Heart right ventricle (tissue), 16 donors: ENCODE measurements at regions not wholly inside any gene's neighbourhood (a gene's known extent, or its start where the extent isn't known, plus 50 kb on each side); places are given as distances from the start of the nearest gene placed in this dataset.

ENCODE experiments used
- ATAC-seq, 8 donors: fragments of 200-7000 bp; cut with Tn5 transposase; one replicate each; pipeline ENCODE4 v1.9.1; 2020; ENCODE audit warnings: mild to moderate bottlenecking in 8 of 8, moderate library complexity in 8 of 8, moderate number of reproducible peaks in 1 of 8
- DNase-seq, 2 donors: peaks; one replicate each; pipeline ENCODE4 v3.0.0-alpha.2; 2020
- H3K27ac ChIP-seq, 10 donors: fragments of 200-600 bp; sonication (generic) in 2 of 10; one replicate each; pipeline versions ENCODE4 v1.5.0 to v1.8.0; 2020 to 2022; ENCODE audit warnings: mild to moderate bottlenecking in 3 of 10
- H3K27me3 ChIP-seq, 7 donors: fragments of 200-600 bp; one replicate each; pipeline ENCODE4 v1.8.0; 2021 to 2022; ENCODE audit warnings: mild to moderate bottlenecking in 2 of 7
- H3K36me3 ChIP-seq, 9 donors: fragments of 200-600 bp; sonication (generic) in 1 of 9; one replicate each; pipeline versions ENCODE4 v1.5.0 to v1.8.0; 2020 to 2022; ENCODE audit warnings: mild to moderate bottlenecking in 2 of 9
- H3K4me1 ChIP-seq, 9 donors: fragments of 200-600 bp; sonication (generic) in 1 of 9; one replicate each; pipeline versions ENCODE4 v1.5.0 to v1.8.0; 2020 to 2022; ENCODE audit warnings: mild to moderate bottlenecking in 4 of 9
- H3K4me3 ChIP-seq, 10 donors: fragments of 200-600 bp; sonication (generic) in 2 of 10; one replicate each; pipeline versions ENCODE4 v1.5.0 to v1.8.0; 2020 to 2022; ENCODE audit warnings: mild to moderate bottlenecking in 7 of 10, moderate library complexity in 2 of 10
- H3K9me3 ChIP-seq, 11 donors: fragments of 200-600 bp in 10 of 11; sonication (generic) in 2 of 11; one replicate each; pipeline versions ENCODE4 v1.5.0 to v1.8.0; 2013 to 2022; ENCODE audit warnings: mild to moderate bottlenecking in 2 of 11, control low read depth in 1 of 11, moderate library complexity in 1 of 11
- whole genome bisulfite sequencing, 2 donors: extraction: QIAGEN DNeasy Blood & Tissue Kit; methylation state at CpG; one replicate each; pipeline ENCODE4 v1.1.7; 2013; ENCODE audit warnings: inconsistent platforms in 1 of 2; 5-methylcytosine and 5-hydroxymethylcytosine counted together
- intact Hi-C, 10 donors: fragments of 100-400 bp; cut with DNase I; formaldehyde crosslinking; loops; one replicate each; pipeline versions ENCODE4 v1.11.1 to v1.14.2; 2022
- TF ChIP-seq, protein P1 (sequence below), 9 donors: fragments of 200-600 bp; sonication (generic) in 2 of 9; IDR thresholded peaks; one replicate each; pipeline versions ENCODE4 v1.5.0 to v1.8.0; 2021 to 2022; ENCODE audit warnings: antibody characterized with exemption in 9 of 9, mild to moderate bottlenecking in 5 of 9, moderate library complexity in 1 of 9
- donor health status: Arrhythmogenic right ventricular cardiomyopathy.
- donor health status: ischemic (EF 13 %, LVEDD 7.1; RV severe dilation, severe dysfunction).
- donor health status: healthy with polysubstance abuse.
- donor health status: DM: no; HTN: yes; CAD: no.
- donor health status: DM: no; HTN: no; CAD: no.
- donor health status: ischemic (EF 25% LVEDD 6.9; RV normal size, moderate dysfunction).
- donor health status: ischemic (EF 25% LVEDD 5.7; RV mildly dilated, moderate dysfunction).
- donor health status: healthy.
- donor health status: DM: yes; HTN: yes; CAD: no.
- donor health status: Ischemic cardiomyopathy.
- donor health status: ischemic (EF 35%, LVEDD 5.7; RV mildly dilated, moderate dysfunction).
- donor health status: nonischemic (EF 11% LVEDD 7.7; RV severe dilation, severe dysfunction).
- donor health status: DM: yes; HTN: yes; CAD: no.
- donor health status: PGD.
- donor health status: ischemic (EF 29% LVEDD 5.4; RV normal size, mild dysfunction).
- donor health status: nonischemic (EF 23%, LVEDD 6.1; RV moderate dilation, normal function).

DNA sequence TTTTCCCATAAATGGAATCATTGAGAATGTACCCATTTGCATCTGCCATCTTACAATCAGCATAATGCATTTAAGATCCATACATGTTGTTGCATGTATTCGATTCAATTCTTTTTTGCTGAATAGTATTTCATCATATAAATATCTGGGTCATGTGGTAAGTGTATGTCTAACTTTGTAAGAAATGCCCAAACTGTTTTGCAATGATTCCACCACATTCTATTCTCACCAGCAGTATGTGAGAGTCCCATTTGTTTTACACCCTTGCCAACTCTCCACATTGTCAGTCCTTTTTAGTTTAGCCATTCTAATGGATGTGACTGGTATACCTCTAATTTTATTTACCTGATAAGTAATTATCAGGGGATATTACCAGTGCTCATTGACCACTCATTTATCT is 115.8 kb upstream of the PBX1 start:
- Histone ChIP-seq H3K36me3 (no peaks in the 10 kb centered on the region), H3K27me3 (no peaks in the 10 kb centered on the region), H3K4me1 (peaks cover 0 to 20% (median 3%) of the 10 kb centered on the region in 9 donors), H3K4me3 (no peak overlapping the region), H3K9me3 (no peaks in the 10 kb centered on the region), H3K27ac (no peak overlapping the region)
- intact Hi-C loops = loop anchor here in 7 of 10 donors (5.0 to 10.0 kb wide), 8 partner anchors 112 to 472 kb away; partner anchors contain the start of gene PBX1 (in 1 of the 7)
- ATAC-seq = no peak
- DNase-seq = no peak
- TF ChIP-seq, protein P1, sequence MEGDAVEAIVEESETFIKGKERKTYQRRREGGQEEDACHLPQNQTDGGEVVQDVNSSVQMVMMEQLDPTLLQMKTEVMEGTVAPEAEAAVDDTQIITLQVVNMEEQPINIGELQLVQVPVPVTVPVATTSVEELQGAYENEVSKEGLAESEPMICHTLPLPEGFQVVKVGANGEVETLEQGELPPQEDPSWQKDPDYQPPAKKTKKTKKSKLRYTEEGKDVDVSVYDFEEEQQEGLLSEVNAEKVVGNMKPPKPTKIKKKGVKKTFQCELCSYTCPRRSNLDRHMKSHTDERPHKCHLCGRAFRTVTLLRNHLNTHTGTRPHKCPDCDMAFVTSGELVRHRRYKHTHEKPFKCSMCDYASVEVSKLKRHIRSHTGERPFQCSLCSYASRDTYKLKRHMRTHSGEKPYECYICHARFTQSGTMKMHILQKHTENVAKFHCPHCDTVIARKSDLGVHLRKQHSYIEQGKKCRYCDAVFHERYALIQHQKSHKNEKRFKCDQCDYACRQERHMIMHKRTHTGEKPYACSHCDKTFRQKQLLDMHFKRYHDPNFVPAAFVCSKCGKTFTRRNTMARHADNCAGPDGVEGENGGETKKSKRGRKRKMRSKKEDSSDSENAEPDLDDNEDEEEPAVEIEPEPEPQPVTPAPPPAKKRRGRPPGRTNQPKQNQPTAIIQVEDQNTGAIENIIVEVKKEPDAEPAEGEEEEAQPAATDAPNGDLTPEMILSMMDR (IDR thresholded peaks at IDR 0.05) = no peak
- WGBS, 2 donors = 94 to 95% methylated on average over 1 of the region's 1 CpG

DNA sequence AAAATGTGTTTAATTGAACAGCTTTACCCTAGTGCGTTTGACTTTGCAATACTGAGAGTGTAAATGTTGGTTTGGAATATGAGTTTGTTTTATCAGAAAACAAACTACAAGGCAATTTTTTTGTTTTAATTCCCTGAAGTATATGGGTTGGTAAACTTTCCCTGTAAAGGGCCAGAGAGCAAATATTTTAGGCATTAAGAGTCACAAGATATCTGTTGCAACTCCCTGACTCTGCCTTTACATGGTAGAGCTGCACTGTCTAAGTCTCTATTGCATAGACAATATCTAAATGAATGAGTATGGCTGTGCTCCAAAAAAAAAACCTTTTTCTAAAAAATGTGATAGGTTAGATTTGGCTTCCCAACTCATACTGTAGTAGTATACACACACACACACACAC is 115.1 kb upstream of the PBX1 start:
- Histone ChIP-seq H3K36me3 (no peaks in the 10 kb centered on the region), H3K4me1 (peaks cover 0 to 20% (median 3%) of the 10 kb centered on the region in 9 donors), H3K27ac (no peak overlapping the region), H3K9me3 (no peaks in the 10 kb centered on the region), H3K4me3 (no peak overlapping the region), H3K27me3 (no peaks in the 10 kb centered on the region)
- DNase-seq (no peak), ATAC-seq (no peak)
- TF ChIP-seq, protein P1 (IDR thresholded peaks at IDR 0.05) = no peak
- intact Hi-C loops = loop anchor here in 7 of 10 donors (5.0 to 10.0 kb wide), 8 partner anchors 111 to 471 kb away; partner anchors contain the start of gene PBX1 (in 1 of the 7)
- WGBS, 2 donors = 88 to 91% methylated on average over 1 of the region's 1 CpG

DNA sequence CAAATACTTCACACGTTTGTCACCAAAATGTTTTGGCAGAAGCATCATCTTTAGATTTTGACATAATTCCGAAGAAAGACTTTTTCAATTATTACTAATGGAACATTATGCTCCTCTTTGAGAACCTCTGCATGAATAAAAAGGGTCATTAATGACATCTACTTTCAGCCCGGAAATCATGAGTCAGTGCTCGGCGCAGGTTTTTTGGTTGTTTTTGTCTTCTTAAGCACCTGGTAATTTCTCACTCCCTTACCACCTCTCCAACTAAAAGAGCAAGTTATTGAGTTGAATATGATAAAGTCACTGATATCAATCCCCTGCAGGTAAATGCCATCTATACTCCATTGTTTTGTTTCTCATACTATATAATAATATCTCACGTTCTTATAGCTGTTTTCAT is 113.0 kb upstream of the PBX1 start:
- H3K27ac ChIP-seq = no peak overlapping the region
- 92 to 95% methylated on average over 6 of the region's 6 CpGs for WGBS, 2 donors
- DNase-seq = no peak
- H3K4me3 ChIP-seq = no peak overlapping the region
- ATAC-seq = no peak
- no peaks in the 10 kb centered on the region for H3K36me3 ChIP-seq
- TF ChIP-seq, protein P1 (IDR thresholded peaks at IDR 0.05) = no peak
- no peaks in the 10 kb centered on the region for H3K9me3 ChIP-seq
- peaks cover 0 to 11% (median 0%) of the 10 kb centered on the region in 9 donors for H3K4me1 ChIP-seq
- H3K27me3 ChIP-seq = no peaks in the 10 kb centered on the region
- intact Hi-C loops = loop anchor here in 4 of 10 donors (10.0 kb wide), 5 partner anchors 109 to 469 kb away; partner anchors contain the start of gene PBX1 (in 1 of the 4)

DNA sequence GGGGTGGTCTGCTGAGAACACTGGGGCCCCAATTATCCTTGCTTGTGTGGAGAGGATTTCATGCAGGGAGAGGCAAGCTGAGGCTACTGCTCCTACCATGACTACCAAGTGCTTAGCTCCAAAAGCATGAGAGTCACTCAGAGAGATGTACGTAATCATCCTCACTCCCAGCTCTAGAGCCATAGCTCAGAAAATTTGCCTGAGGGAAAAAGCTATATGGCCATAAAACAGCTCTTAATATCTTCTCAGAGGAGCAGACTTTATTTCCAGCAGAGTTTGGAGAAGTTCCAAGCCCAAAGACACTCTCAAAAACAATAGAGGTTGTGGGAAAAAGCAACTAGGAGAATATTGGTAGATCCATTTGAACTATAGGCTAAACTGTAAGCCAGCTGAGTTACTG is 106.4 kb upstream of the PBX1 start:
- H3K4me3 ChIP-seq = no peak overlapping the region
- intact Hi-C loops = no loop called here

More for the DNA sequence above, 106.4 kb upstream of the PBX1 start:
- Histone ChIP-seq H3K27ac (no peak overlapping the region), H3K36me3 (no peaks in the 10 kb centered on the region), H3K27me3 (no peaks in the 10 kb centered on the region), H3K4me1 (no peaks in the 10 kb centered on the region), H3K9me3 (peaks cover 0 to 15% (median 2%) of the 10 kb centered on the region in 11 donors)
- no peak for DNase-seq
- WGBS, 2 donors = 90 to 92% methylated on average over 1 of the region's 1 CpG
- TF ChIP-seq, protein P1 (IDR thresholded peaks at IDR 0.05) = no peak
- no peak for ATAC-seq
